Fibroblast of villous mesenchyme (primary cell): ENCODE measurements at regions not wholly inside any gene's neighbourhood (a gene's known extent, or its start where the extent isn't known, plus 50 kb on each side); places are given as distances from the start of the nearest gene placed in this dataset.

ENCODE experiments used
- DNase-seq: peaks from one replicate; pipeline ENCODE4 v3.0.0-alpha.2; 2010; ENCODE audit warnings: low read depth
- H3K4me3 ChIP-seq: 2 replicates; pipeline ENCODE4 v1.5.1; 2011; ENCODE audit warnings: low read depth, mild to moderate bottlenecking, low read length
- TF ChIP-seq, protein P1 (sequence below): IDR thresholded peaks from 2 replicates; pipeline ENCODE4 v1.5.1; 2012; ENCODE audit warnings: low read depth, mild to moderate bottlenecking, low read length; ENCODE audit not compliant: insufficient read depth

DNA sequence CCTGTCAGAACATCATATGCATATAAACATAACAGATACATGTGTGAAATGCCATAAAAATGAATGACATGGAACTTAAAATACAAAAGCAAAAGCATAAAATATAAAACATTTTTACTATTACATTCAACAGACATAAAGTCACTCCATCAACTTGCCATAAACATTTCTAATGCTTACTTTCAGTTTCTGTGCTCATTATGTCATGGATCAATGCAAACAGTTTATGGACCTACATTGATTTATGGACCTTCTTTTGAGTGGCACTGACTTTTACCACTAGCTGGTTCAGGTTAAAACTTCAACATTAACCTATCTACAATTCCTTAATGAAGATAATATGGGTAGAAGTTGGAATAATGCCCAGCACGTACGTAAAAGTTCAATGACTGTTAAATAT is 577.4 kb upstream of the LMCD1 start:
- TF ChIP-seq, protein P1, sequence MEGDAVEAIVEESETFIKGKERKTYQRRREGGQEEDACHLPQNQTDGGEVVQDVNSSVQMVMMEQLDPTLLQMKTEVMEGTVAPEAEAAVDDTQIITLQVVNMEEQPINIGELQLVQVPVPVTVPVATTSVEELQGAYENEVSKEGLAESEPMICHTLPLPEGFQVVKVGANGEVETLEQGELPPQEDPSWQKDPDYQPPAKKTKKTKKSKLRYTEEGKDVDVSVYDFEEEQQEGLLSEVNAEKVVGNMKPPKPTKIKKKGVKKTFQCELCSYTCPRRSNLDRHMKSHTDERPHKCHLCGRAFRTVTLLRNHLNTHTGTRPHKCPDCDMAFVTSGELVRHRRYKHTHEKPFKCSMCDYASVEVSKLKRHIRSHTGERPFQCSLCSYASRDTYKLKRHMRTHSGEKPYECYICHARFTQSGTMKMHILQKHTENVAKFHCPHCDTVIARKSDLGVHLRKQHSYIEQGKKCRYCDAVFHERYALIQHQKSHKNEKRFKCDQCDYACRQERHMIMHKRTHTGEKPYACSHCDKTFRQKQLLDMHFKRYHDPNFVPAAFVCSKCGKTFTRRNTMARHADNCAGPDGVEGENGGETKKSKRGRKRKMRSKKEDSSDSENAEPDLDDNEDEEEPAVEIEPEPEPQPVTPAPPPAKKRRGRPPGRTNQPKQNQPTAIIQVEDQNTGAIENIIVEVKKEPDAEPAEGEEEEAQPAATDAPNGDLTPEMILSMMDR, result no peak
- no peak overlapping the region for H3K4me3 ChIP-seq
- DNase-seq, result no peak

DNA sequence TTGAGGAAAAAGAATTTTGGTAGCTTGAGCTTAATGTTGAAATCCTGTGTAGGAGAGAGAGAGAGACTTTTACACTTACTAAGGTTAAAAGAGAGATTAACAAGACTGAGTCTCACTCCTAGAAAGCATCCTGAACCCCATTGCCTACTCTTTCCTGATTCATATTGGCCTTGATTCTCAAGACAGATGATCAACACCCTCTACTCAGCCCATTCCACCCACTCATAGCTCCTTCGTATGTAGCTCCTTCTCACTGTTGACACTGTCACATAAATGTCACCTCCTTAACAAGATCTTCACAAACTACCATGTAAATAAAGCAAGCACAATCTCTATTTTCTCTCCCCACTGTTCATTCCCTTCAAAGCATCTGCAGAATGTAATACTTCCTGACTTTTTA is 574.6 kb upstream of the LMCD1 start:
- H3K4me3 ChIP-seq, result no peak overlapping the region
- TF ChIP-seq, protein P1, result no peak
- DNase-seq, result no peak

DNA sequence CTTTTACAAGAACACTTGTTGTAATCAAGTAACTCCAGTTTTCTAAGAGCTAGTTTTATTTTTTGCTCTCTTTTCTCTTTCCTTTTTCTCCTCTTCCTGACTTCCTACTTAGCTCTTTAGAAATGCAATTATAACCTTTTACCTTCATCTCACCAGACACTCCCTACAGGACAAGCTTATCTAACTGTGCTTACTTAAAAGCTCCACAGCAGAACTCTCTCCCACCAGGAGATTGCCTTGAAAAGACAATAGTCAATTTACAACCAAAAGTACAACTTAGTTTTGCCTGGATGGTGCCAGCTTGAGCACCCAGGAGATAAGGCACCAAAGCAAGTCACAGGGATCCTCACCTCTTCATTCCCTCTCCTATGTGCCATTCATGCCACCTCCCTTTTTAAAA is 573.8 kb upstream of the LMCD1 start:
- TF ChIP-seq, protein P1, result no peak
- H3K4me3 ChIP-seq, result no peak overlapping the region
- no peak for DNase-seq

DNA sequence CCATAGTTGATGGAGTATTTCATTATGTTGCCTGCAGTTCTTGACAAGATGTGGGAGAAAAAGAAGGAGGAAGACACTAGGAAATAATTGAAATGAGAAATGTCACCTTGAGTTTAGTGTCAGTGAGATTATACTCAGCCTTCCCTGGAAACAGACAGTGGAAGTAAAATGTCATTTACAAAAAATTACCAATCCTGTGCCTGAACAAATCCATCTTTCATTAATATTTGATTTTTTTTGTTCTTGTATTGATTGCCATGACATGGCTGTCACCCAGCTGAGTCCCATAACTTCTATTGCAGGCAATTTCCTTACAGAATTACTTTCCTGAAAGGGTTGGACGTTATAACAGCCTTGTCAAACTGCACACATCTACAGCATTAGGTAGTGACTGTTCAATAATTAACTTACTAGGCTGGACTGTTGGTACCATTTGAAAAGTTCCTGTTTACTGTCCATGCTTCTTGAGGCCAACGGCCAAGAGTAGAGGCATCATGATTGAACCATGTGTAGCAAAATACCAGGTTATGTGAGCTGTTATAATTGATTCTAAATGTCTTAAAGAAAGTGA is 572.2 kb upstream of the LMCD1 start:
- H3K4me3 ChIP-seq, result no peak overlapping the region
- TF ChIP-seq, protein P1, result no peak
- DNase-seq, result no peak

DNA sequence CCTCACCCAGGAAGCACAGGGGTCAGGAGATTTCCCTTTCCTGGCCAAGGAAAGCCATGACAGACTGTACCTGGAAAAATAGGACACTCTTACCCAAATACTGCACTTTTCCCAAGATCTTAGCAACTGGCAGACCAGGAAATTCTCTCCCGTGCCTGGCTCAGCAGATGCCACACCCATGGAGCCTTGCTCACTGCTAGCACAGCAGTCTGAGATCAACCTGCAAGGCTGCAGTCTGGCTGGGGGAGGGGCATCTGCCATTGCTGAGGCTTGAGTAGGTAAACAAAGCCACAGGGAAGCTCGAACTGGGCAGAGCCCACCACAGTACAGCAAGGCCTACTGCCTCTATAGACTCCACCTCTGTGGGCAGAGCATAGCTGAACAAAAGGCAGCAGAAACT is 567.3 kb upstream of the LMCD1 start:
- TF ChIP-seq, protein P1, result no peak
- H3K4me3 ChIP-seq, result no peak overlapping the region
- DNase-seq, result no peak

DNA sequence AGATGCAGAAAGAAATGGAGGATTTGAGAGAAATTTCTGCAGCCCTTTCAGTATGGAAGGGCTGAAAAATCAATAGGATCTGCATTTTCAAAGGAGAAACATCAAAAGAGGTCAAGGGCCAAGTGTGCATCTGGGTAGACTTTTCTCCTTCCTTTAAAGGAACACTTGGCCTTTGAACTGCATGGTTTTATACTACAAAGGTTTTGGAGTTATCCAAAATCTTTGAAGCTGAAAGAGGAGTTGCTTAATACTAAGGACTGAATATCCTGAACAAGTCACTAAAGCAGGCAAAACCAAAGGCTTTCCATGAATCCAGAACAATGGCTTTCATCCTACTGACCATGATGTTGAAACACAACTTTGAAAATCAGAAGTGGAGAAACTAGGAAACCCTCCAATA is 553.7 kb upstream of the LMCD1 start:
- TF ChIP-seq, protein P1, result no peak
- no peak overlapping the region for H3K4me3 ChIP-seq
- no peak for DNase-seq

DNA sequence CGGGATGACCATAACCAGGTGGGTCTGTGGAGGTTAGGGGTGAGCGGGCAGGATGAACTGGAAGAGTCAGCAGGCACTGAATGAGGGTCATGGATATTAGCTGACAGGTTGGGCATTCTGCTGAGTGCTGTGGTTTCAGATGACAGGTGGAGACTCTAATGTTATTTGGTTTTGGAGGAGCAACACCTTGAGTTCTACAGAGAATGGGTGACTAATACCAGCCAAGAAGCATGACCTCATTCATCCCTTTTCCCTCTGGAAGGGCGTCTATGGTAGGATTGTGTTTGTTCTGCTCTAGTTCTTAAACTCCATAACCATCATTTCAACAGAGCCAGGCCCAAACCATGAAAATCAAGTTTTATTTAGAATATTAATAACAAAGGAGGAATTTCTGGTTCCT is 550.7 kb upstream of the LMCD1 start:
- DNase-seq, result no peak
- no peak overlapping the region for H3K4me3 ChIP-seq
- TF ChIP-seq, protein P1, result no peak
